ENCODE measurements at regions not wholly inside any gene's neighbourhood (a gene's known extent, or its start where the extent isn't known, plus 50 kb on each side); places are given as distances from the start of the nearest gene placed in this dataset.
"Not testable (repeated sequence)": the region's sequence is repeated elsewhere in the genome, so short reads cannot be mapped to it uniquely, and the experiment has no call there.

DNA sequence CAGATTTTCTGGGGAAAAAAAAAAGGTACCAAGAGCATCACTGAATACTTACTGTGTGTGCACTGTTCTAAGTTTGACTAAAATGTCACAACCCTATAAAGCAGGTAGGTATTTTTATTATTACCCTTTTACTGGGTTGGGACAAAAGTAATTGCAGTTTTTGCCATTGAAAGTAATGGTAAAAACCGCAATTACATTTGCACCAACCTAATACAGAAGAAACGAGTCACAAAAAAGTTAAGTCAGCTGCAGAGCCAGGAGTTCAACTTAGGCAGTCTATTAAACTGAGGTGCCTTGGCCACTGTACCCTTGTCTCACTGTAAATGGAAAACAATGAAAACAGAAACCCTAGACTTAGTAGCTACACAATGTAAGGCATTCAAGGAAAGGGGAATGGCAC is 281.9 kb downstream of the SUCLA2 start:
- no peak for DNase-seq (ENCODE audit: low read depth)
- TF ChIP-seq, protein P1, sequence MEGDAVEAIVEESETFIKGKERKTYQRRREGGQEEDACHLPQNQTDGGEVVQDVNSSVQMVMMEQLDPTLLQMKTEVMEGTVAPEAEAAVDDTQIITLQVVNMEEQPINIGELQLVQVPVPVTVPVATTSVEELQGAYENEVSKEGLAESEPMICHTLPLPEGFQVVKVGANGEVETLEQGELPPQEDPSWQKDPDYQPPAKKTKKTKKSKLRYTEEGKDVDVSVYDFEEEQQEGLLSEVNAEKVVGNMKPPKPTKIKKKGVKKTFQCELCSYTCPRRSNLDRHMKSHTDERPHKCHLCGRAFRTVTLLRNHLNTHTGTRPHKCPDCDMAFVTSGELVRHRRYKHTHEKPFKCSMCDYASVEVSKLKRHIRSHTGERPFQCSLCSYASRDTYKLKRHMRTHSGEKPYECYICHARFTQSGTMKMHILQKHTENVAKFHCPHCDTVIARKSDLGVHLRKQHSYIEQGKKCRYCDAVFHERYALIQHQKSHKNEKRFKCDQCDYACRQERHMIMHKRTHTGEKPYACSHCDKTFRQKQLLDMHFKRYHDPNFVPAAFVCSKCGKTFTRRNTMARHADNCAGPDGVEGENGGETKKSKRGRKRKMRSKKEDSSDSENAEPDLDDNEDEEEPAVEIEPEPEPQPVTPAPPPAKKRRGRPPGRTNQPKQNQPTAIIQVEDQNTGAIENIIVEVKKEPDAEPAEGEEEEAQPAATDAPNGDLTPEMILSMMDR (conservative IDR thresholded peaks at IDR 0.05; ENCODE audit: low read depth, low read length): no peak
- H3K4me3 ChIP-seq (ENCODE audit: low read length): no peak overlapping the region

DNA sequence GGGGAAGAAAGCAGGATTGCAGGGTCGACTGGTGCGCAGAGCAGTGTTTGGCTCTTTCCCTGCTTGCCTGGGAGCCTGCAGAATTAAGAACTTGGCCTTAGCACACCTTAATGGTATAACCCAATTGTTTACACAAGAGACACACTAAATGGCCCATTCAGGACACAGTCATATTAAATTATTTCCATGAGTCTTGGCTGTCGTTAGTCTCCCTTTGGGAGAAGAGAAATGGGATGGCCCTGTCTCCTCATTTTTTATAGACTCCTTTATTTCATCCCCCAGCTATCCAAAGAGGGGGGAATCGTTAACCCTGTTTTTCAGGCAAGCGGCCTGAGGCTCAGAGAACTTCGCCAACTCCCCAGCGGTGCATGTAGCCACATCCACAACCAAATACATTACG is 282.5 kb downstream of the SUCLA2 start:
- no peak overlapping the region for H3K4me3 ChIP-seq (ENCODE audit: low read length)
- TF ChIP-seq, protein P1 (conservative IDR thresholded peaks at IDR 0.05; ENCODE audit: low read depth, low read length): no peak
- DNase-seq (ENCODE audit: low read depth): no peak

DNA sequence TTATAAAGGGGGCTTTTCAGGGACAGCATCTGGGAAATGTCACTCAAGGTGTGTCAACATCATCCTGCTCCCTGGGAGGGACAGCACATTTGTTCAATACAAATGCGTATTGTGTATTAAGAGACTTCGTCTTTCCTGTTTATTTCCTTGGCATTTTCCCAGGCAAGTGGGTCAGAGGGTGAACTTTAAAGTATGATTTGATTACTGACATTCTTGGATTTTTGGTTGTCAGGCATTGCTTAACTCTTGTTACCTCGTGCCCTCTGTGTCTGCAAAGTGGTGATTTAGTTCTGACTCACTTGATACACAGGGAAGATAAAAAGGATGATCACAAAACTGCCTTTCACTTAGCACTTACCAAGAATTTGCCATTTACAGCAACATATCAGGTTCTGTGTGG is 292.7 kb downstream of the SUCLA2 start:
- H3K4me3 ChIP-seq (ENCODE audit: low read length): no peak overlapping the region
- TF ChIP-seq, protein P1 (conservative IDR thresholded peaks at IDR 0.05; ENCODE audit: low read depth, low read length): no peak
- peak; percentile 59 for DNase-seq (ENCODE audit: low read depth)

DNA sequence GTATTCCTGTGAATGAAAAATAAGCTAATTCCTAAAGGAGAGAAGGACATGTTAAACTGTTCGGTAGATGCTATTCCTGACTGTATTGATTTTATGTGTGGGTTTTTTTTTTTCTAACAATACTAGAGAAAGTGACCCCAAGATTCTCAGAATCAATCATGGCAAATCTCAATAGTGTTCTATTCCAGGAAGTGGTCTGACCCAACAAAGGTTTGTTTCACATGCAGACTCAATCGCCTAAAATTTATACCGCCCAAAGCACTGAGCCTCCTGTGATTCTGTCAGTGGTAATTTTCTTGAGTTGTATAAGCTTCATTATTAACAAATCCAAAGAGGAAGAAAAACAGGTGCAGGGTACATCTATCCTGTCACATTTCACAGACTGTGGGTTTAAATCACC is 293.7 kb downstream of the SUCLA2 start:
- TF ChIP-seq, protein P1 (conservative IDR thresholded peaks at IDR 0.05; ENCODE audit: low read depth, low read length): no peak
- DNase-seq (ENCODE audit: low read depth): no peak
- H3K4me3 ChIP-seq (ENCODE audit: low read length): no peak overlapping the region

DNA sequence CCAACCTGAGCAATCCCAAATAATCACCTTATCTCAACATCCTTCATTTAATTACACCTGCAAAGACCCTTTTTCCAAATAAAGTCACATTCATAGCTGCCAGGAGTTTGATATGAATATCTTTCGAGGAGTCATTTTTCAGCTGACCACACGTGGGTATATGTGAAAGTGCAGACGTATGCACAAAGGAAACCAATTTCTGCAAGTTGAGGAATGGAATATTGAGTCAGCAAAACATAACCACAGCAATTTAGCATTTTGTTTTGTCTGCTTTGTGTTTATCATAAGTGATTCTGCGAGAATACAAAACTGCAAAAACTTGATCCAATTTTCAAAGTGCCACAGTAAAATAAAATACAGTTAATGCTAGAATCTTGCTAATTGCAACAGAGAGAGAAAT is 295.9 kb downstream of the SUCLA2 start:
- no peak for DNase-seq (ENCODE audit: low read depth)
- H3K4me3 ChIP-seq (ENCODE audit: low read length): no peak overlapping the region
- TF ChIP-seq, protein P1 (conservative IDR thresholded peaks at IDR 0.05; ENCODE audit: low read depth, low read length): no peak

DNA sequence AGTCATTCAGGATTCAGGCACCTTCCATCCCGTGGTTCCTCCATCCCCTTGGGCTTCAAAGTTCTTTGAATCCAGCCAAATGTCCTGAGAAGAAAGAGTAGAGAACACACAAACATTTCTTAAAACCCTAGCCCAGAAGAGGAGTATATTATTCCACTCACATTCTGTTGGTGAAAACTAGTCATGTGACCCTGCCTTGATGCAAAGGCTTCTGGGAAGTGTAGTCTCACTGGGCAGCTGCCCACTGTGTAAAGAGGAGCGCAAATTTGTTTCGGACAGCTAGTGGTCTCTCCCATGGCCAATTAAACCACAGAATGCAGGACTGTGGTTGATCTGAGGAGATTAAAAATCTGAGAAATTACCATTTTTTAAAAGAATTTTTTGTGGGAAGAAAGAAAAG is 304.4 kb downstream of the SUCLA2 start:
- TF ChIP-seq, protein P1 (conservative IDR thresholded peaks at IDR 0.05; ENCODE audit: low read depth, low read length): no peak
- no peak overlapping the region for H3K4me3 ChIP-seq (ENCODE audit: low read length)
- DNase-seq (ENCODE audit: low read depth): no peak

DNA sequence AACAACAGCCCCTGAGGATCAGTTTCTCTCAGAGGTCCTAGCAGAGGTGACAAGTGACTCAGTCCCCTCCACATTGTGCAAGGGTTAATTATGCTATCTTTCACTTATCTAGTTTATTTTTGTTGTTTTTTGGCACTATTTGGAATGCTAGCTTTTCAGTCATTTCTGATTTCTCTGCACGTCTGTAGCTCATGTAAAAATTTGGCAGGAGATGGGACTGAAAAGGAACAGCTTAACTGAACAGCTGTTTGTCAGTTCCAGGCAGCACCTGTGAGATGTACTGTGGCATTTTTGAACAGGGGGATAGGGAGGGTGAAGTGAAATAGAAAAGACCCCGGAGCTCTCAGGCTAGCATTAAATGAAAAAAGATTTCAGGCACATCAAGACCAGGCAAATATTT is 313.5 kb downstream of the SUCLA2 start:
- no peak overlapping the region for H3K4me3 ChIP-seq (ENCODE audit: low read length)
- TF ChIP-seq, protein P1 (conservative IDR thresholded peaks at IDR 0.05; ENCODE audit: low read depth, low read length): no peak

DNA sequence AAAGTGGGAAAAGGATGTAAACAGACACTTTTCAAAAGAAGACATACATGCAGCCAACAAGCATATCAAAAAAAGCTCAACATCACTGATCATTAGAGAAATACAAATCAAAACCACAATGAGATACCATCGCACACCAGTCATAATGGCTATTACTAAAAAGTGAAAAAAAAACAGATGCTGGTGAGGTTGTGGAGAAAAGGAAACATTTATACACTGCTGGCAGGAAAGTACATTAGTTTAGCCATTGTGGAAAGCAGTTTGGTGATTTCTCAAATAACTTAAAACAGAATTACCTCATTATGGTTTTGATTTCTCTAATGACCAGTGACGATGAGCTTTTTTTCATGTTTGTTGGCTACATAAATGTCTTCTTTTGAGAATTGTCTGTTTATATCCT is 315.9 kb downstream of the SUCLA2 start:
- DNase-seq (ENCODE audit: low read depth); H3K4me3 ChIP-seq (ENCODE audit: low read length): not testable (repeated sequence)

More for the DNA sequence above, 313.5 kb downstream of the SUCLA2 start:
- DNase-seq (ENCODE audit: low read depth): no peak
